PC-9 (cell line): ENCODE measurements at regions not wholly inside any gene's neighbourhood (a gene's known extent, or its start where the extent isn't known, plus 50 kb on each side); places are given as distances from the start of the nearest gene placed in this dataset.
A peak's percentile ranks its signal among the peaks of the same experiment; 100 is the strongest.

Experiments used
- BruUV-seq: library from RNA; stranded (reverse); fragments of 400-500 nt; replicated peaks from 2 replicates; lab custom pipeline; 2021; lab: Mats Ljungman, UMichigan
- CTCF ChIA-PET: fragments of 300-600 bp; sonication (Branson Sonifier 250); formaldehyde crosslinking; loops from one replicate; lab custom pipeline; 2022; ENCODE audit warnings: antibody characterized with exemption; lab: Charles Lee
- POLR2A ChIA-PET: fragments of 300-600 bp; sonication (Branson Sonifier 250); formaldehyde crosslinking; loops from one replicate; lab custom pipeline; 2022; ENCODE audit warnings: antibody characterized with exemption; ENCODE audit not compliant: unreplicated experiment; lab: Charles Lee
- DNase-seq, 2 experiments: peaks; one replicate each; pipeline versions ENCODE4 v3.0.0 to v3.0.0-alpha.2; 2015 to 2022; ENCODE audit warnings: mixed read lengths in 1 of 2
- H2AFZ ChIP-seq: fragments of 200-600 bp; sonication (generic); 2 replicates; pipeline ENCODE4 v1.8.1; 2017; ENCODE audit warnings: antibody characterized with exemption
- H3F3A ChIP-seq: fragments of 200-600 bp; sonication (generic); 2 replicates; pipeline ENCODE4 v1.8.1; 2017; ENCODE audit warnings: antibody characterized with exemption, mild to moderate bottlenecking, low read depth; ENCODE audit not compliant: insufficient read depth
- H3K27ac ChIP-seq: fragments of 200-600 bp; sonication (generic); 2 replicates; pipeline ENCODE4 v1.6.1; 2016; ENCODE audit warnings: mixed run types
- H3K27me3 ChIP-seq: fragments of 200-600 bp; sonication (generic); 2 replicates; pipeline ENCODE4 v1.6.1; 2016; ENCODE audit warnings: low read depth, mixed run types; ENCODE audit not compliant: insufficient read depth
- H3K36me3 ChIP-seq: fragments of 200-600 bp; sonication (generic); 2 replicates; pipeline ENCODE4 v1.6.1; 2016; ENCODE audit warnings: low read depth, mixed run types
- H3K4me1 ChIP-seq: fragments of 200-600 bp; sonication (generic); replicated peaks from 2 replicates; pipeline ENCODE4 v1.6.1; 2016; ENCODE audit warnings: mixed run types; ENCODE audit not compliant: insufficient read depth
- H3K4me2 ChIP-seq: fragments of 200-600 bp; sonication (generic); 2 replicates; pipeline ENCODE4 v1.6.1; 2017; ENCODE audit warnings: mixed run types
- H3K4me3 ChIP-seq: fragments of 200-600 bp; sonication (generic); 2 replicates; pipeline ENCODE4 v1.6.1; 2016; ENCODE audit warnings: mixed run types
- H3K79me2 ChIP-seq: fragments of 200-600 bp; sonication (generic); 2 replicates; pipeline ENCODE4 v1.6.1; 2017; ENCODE audit warnings: low read depth, mixed run types
- H3K9me2 ChIP-seq: fragments of 200-600 bp; sonication (generic); 2 replicates; pipeline ENCODE4 v1.8.1; 2017; ENCODE audit warnings: mild to moderate bottlenecking; ENCODE audit not compliant: insufficient read depth
- H3K9me3 ChIP-seq: fragments of 200-600 bp; sonication (generic); 2 replicates; pipeline ENCODE4 v1.8.1; 2016; ENCODE audit warnings: low read depth; ENCODE audit not compliant: insufficient read depth
- H4K20me1 ChIP-seq: fragments of 200-600 bp; sonication (generic); 2 replicates; pipeline ENCODE4 v1.8.1; 2017; ENCODE audit not compliant: insufficient read depth
- EZH2 ChIP-seq: fragments of 200-600 bp; sonication (generic); IDR thresholded peaks from 2 replicates; pipeline ENCODE4 v1.8.0; 2017; ENCODE audit warnings: antibody characterized with exemption, low read depth
- intact Hi-C: fragments of 100-400 bp; cut with micrococcal nuclease; formaldehyde crosslinking; loops from one replicate; pipeline ENCODE4 v1.10.0; 2022; ENCODE audit not compliant: unreplicated experiment
- TF ChIP-seq, protein P1 (sequence below): fragments of 200-600 bp; sonication (generic); conservative IDR thresholded peaks from 2 replicates; pipeline ENCODE4 v1.6.1; 2017; ENCODE audit warnings: mixed run types, antibody characterized with exemption, mild to moderate bottlenecking, moderate library complexity

DNA sequence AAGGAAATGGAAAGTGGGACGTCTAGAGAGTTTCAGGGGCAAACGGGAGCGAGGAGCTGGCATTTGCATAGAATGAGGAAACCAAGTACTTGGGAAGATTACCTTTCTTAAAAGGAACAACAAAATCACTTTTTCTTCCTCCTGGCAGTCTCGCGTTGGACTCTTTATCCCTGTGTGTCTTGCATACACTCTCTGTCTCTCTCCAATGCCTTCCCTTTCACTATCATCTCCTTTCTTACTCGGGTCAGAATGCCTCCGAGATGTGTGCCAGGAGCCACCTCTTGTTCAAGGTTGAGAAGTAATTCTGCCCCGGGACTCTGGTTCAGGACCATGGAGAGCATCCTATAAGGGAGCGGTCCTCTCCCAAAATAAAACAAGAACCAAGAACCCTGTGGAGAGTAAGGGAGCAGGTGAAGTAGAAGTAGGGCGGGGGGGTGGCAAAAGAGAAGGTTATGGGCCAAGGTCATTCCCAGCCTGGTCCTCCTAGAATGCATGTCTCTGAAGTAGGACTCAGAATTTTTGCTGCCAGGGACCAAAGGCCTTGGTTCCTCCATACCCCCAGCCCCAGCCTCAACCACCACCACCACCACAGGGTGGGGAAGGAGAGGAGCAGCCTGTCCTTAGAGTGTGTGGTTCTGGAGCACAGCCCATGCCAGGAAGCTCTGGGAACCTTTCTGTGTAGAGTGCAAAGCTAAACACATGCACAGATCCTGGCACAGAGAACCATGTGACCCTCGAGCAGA, 72.1 kb upstream of the ARAP3 start:
- H4K20me1 ChIP-seq: no peaks in the 10 kb centered on the region
- DNase-seq: peak; percentile 33 to 48
- no peaks in the 10 kb centered on the region for H3K79me2 ChIP-seq
- H3K9me3 ChIP-seq: no peaks in the 10 kb centered on the region
- no peak overlapping the region for H3K4me3 ChIP-seq
- intact Hi-C loops: no loop called here
- no peak overlapping the region for H3K27ac ChIP-seq
- H3K4me1 ChIP-seq: peaks cover 14% of the 10 kb centered on the region
- CTCF ChIA-PET: no interaction called here
- no peak overlapping the region for H3K4me2 ChIP-seq
- no peak overlapping the region for H2AFZ ChIP-seq
- H3K27me3 ChIP-seq: no peaks in the 10 kb centered on the region
- no peak for TF ChIP-seq EZH2
- TF ChIP-seq, protein P1, sequence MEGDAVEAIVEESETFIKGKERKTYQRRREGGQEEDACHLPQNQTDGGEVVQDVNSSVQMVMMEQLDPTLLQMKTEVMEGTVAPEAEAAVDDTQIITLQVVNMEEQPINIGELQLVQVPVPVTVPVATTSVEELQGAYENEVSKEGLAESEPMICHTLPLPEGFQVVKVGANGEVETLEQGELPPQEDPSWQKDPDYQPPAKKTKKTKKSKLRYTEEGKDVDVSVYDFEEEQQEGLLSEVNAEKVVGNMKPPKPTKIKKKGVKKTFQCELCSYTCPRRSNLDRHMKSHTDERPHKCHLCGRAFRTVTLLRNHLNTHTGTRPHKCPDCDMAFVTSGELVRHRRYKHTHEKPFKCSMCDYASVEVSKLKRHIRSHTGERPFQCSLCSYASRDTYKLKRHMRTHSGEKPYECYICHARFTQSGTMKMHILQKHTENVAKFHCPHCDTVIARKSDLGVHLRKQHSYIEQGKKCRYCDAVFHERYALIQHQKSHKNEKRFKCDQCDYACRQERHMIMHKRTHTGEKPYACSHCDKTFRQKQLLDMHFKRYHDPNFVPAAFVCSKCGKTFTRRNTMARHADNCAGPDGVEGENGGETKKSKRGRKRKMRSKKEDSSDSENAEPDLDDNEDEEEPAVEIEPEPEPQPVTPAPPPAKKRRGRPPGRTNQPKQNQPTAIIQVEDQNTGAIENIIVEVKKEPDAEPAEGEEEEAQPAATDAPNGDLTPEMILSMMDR: no peak
- no peaks in the 10 kb centered on the region for H3F3A ChIP-seq
- POLR2A ChIA-PET: no interaction called here
- H3K36me3 ChIP-seq: no peaks in the 10 kb centered on the region
- BruUV-seq: no TSS peak
- no peaks in the 10 kb centered on the region for H3K9me2 ChIP-seq

DNA sequence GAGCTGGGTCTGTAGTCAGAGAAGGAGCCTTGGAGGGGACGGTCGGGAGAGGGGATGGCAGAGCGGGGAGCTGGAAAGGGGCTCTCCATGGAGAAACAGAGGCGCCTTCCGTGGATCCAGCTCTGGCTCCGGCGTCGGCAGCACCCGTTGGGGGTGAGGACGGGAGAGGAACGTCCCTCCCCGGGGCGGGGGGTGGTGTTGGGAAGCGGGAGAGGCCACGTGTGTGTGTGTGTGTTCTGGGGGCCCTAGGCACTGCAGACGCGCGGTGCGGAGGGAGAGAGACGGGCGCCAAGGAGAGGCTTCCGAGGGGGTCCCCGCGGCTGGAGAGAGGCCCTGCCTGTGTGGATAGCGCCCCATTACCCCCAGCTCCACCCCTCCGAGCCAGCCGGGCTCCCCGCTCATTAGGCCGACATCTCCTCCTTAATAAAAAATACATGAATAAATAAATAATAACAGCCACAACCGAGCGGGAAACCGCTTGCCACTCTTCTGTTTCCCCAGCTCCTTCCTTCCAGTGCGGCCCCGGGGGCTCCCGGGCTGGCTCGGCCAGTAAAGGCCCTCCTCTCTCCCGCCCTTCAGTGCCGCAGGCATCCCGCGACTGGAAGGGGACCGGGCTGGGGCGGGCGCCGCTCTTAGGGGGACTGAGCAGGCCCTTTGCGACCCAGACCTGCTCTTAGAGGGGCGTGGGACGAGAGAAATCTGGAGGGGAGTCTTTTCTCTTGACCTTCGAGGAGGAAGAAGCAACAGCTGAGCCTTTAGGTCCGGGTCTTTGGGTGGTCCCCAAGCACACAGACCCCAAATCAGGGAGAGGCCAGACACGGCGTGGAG, 71.3 kb upstream of the ARAP3 start:
- H3K4me3 ChIP-seq: no peak overlapping the region
- intact Hi-C loops: no loop called here
- TF ChIP-seq EZH2: no peak
- TF ChIP-seq, protein P1: no peak
- no peaks in the 10 kb centered on the region for H3K27me3 ChIP-seq
- H2AFZ ChIP-seq: no peak overlapping the region
- H3F3A ChIP-seq: no peaks in the 10 kb centered on the region
- no peak for DNase-seq
- no peak overlapping the region for H3K4me2 ChIP-seq
- peaks cover 14% of the 10 kb centered on the region for H3K4me1 ChIP-seq
- no peaks in the 10 kb centered on the region for H3K9me3 ChIP-seq
- no peaks in the 10 kb centered on the region for H4K20me1 ChIP-seq
- no peaks in the 10 kb centered on the region for H3K36me3 ChIP-seq
- H3K27ac ChIP-seq: no peak overlapping the region
- no peaks in the 10 kb centered on the region for H3K9me2 ChIP-seq
- BruUV-seq: no TSS peak
- ChIA-PET POLR2A (no interaction called here), CTCF (no interaction called here)
- no peaks in the 10 kb centered on the region for H3K79me2 ChIP-seq

DNA sequence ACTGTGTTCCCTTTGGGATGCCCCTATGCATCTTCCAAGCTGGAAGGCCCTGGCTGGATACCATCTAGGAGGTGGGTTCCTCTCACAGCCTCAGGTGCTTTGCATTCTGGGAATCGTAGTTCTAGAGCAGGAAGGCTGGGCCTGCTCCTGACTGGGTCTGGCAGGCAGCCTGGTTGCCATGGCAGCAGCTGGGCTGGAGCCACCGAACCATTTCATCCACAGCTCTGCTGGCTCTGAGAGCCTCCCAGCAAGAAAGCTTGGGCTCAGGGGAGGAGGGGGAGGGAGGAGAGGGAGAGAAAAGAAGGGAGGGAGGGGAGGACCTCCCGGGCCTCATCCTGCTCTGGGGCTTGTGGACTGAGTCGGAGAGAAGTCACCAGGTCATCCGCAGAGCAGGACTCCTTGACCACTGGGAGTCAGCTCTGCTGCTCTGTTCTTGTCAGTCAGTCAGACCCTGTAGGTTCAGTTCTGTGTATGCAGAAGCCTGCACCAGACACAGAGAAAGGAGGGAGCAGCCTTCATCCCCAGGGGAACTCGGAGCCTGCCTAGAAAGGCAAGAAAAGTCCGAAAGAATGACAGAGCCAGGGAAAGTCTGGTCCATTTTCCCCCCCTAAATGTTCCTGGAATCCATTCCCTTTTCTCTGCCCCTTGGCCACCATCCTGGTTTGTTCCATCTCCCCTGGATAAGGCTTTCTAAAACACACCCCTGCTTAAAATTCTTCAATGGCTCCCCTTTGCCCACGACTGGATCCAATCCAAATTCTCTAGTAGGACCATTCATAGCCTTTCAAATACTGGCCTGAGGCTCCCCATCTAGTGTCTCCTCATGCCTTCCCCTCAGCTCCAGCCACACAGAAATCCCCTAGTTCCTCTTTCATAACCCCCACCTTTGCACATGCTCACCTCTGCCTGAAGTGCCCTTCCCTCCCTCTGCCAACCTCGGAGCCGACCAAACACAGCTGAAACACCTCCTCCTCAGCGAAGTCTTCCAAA, 65.4 kb upstream of the ARAP3 start:
- Histone ChIP-seq H3K9me3 (no peaks in the 10 kb centered on the region), H3K4me2 (no peak overlapping the region), H3K27ac (no peak overlapping the region), H3K4me1 (0 out of 2 replicates have a peak, but pooled peaks cover 3% of the 10 kb centered on the region), H2AFZ (no peak overlapping the region), H3K4me3 (no peak overlapping the region), H4K20me1 (no peaks in the 10 kb centered on the region), H3K79me2 (no peaks in the 10 kb centered on the region), H3F3A (no peaks in the 10 kb centered on the region), H3K9me2 (no peaks in the 10 kb centered on the region), H3K36me3 (no peaks in the 10 kb centered on the region), H3K27me3 (peaks cover 7% of the 10 kb centered on the region; the same call in 1 of the 2 replicates)
- intact Hi-C loops: no loop called here
- ChIA-PET CTCF (interaction anchor here (0.6 kb wide), 1 partner anchor 48 kb away, joined by 6 read pairs; no protein-coding TSS in a partner anchor), POLR2A (no interaction called here)
- no TSS peak for BruUV-seq
- peak in 1 of 2 experiments; percentile 27 for DNase-seq
- no peak for TF ChIP-seq EZH2
- TF ChIP-seq, protein P1: no peak
